Left renal pelvis (tissue), 4 donors: ENCODE measurements at regions not wholly inside any gene's neighbourhood (a gene's known extent, or its start where the extent isn't known, plus 50 kb on each side); places are given as distances from the start of the nearest gene placed in this dataset.
A peak's percentile ranks its signal among the peaks of the same experiment; 100 is the strongest.
"Not testable (repeated sequence)": the region's sequence is repeated elsewhere in the genome, so short reads cannot be mapped to it uniquely, and the experiment has no call there.

Experiments
- DNase-seq, 4 donors: peaks; one replicate each; pipeline ENCODE4 v3.0.0-alpha.2; 2013; ENCODE audit warnings: low read depth in 4 of 4, low spot score in 3 of 4

DNA sequence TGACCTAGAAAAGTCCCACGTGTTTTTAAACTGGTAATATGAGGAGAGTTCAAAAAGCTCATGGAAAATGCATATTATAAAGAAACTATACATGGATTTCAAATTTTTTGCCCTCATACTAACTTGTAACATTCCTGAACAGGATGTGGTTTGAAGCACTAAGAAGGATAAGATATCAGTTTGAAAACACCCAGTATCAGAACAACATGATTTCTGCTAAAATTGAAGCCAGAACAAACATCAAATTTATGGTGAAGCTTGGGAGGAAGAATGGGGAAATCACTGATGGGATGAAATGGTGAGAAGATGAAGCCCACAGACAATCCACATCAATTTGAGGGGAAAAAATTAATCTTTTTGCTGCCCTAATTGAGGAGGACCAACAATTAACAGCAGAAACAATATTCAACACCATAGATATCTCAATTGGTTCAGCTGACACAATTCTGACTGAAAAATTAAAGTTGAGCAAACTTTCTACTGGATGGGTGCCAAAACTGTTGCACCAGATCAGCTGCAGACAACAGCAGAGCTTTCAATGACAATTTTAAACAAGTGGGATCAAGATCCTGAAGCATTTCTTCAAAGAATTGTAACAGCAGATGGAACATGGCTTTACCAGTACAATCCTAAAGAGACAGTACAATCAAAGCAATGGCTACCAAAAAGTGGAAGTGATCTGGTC, 113.2 kb upstream of the SNX2 start:
- DNase-seq, result no peak

DNA sequence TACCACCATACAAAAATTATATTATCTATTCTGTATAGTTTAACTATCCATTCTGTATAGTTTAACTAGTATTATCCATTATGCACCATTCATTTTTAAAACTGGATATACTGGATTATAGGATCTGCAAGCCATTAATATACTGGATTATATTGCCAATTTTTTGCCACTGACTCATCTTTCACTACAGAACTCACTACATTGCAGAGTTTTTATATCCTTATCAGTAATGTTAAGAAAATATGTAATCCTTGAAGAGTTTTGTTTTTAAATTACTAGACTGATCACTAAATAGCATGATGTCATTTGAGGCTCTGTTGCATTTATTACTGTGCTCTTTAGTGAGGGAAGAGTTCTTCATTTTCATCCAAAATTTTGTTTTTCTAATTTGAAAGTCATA, 109.8 kb upstream of the SNX2 start:
- no peak for DNase-seq

GRCh38 chr5:122668552-122668951, 106.3 kb upstream of the SNX2 start:
- no peak for DNase-seq

- DNase-seq, result not testable (repeated sequence)
Observed at GRCh38 chr5:122669709-122670108, 105.2 kb upstream of the SNX2 start.

- no peak for DNase-seq
Observed at GRCh38 chr5:122673343-122673742, 101.5 kb upstream of the SNX2 start.

DNA sequence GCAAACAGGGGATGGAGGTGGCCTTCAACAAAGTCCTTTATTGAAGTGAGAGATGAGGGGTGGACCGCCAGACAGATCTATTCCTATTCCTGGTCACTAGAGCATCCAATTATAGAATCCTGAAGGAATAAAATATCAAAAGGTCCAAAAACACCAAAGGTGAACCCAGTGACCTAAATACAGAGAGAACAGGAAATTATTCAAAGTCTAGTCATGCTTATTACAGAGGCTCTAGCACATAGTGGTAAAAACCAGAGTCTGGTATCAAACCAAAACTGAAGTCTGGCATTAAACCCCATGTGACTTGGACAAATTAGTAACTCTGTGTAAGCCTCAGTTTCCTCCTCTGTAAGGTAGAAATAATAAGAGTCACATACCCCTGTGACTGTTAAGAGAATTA, 100.5 kb upstream of the SNX2 start:
- DNase-seq, result no peak

GRCh38 chr5:122680623-122681350, 94.1 kb upstream of the SNX2 start:
- DNase-seq, result no peak

DNA sequence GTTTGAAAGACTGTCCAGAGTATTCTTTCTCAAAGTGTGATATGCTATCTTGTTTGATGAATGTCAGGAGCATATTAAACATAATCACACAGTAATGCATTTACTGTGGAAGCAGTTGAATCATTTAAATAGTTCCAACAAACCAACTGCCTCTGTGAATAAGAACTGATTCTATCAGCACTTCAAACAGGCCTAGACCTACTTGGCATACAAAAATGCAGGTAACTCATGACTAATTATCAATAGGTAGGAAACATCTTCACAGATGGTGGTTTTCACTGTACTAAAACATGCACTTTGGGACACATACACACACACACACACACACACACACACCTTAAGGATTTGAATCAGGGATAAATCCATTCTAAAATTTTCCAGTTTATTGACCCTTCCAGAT, 91.2 kb upstream of the SNX2 start:
- DNase-seq, result no peak

GRCh38 chr5:122690266-122690665, 84.6 kb upstream of the SNX2 start:
- DNase-seq, result no peak

GRCh38 chr5:122691931-122692330, 82.9 kb upstream of the SNX2 start:
- no peak for DNase-seq

- no peak for DNase-seq
Observed at GRCh38 chr5:122693963-122694362, 80.9 kb upstream of the SNX2 start.

DNA sequence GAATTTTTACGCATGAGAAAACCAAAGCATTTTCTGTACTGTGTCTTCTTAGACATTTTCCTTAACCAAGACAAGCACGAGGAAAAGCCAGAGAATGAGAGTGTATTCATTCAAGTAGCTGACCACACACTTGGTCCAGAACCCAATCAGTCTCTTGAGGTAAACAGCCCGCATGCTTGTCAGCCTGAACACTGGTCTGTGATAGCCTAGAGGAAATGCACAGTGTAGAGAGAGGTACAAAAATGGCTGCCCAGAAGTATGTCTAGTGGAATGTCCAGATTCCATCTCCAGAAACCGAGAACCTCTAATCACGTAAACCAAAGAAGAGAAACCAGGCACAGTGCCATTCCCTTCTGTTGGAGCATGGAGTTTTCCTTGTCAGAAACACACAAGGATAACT, 80.0 kb upstream of the SNX2 start:
- DNase-seq, result no peak

DNA sequence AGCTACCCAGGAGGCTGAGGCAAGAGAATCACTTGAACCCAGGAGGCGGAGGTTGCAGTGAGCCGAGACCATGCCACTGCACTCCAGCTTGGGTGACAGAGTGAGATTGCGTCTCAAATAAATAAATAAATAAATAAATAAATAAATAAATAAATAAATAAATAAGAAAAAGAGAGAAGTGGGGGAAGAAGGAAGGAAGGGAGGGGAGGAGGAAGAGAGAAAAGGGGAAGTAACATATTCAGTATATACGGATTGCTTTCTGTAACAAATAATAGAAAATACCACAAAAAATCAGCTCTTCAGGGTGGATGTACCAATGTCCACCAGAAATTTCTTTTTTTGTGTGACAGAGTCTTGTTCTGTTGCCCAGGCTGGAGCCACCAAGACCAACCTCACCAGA, 78.1 kb upstream of the SNX2 start:
- DNase-seq, result not testable (repeated sequence)

- no peak for DNase-seq
Observed at GRCh38 chr5:122697191-122697590, 77.7 kb upstream of the SNX2 start.

DNA sequence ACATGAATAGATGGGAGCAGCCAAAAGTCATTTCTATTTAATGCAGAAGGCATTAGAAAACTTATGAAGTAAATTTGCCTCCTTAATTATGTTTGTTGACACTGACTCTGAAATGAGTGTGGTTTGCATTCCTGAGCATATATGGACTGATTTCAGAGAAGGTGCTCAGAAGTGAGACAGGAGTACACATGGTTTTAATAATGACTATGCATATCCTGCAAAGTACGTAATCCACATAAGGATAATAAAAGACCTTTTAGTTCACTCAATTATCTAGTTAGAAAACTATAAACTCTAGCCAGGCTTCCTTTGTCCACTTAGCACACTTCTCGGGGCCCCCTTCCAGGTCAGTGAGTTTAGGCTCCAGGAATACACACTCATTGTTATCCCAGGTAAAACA, 75.7 kb upstream of the SNX2 start:
- no peak for DNase-seq

GRCh38 chr5:122701640-122702523, 73.0 kb upstream of the SNX2 start:
- no peak for DNase-seq

GRCh38 chr5:122702524-122702875, 72.4 kb upstream of the SNX2 start:
- no peak for DNase-seq

- DNase-seq, result no peak
Observed at GRCh38 chr5:122703203-122703602, 71.7 kb upstream of the SNX2 start.

DNA sequence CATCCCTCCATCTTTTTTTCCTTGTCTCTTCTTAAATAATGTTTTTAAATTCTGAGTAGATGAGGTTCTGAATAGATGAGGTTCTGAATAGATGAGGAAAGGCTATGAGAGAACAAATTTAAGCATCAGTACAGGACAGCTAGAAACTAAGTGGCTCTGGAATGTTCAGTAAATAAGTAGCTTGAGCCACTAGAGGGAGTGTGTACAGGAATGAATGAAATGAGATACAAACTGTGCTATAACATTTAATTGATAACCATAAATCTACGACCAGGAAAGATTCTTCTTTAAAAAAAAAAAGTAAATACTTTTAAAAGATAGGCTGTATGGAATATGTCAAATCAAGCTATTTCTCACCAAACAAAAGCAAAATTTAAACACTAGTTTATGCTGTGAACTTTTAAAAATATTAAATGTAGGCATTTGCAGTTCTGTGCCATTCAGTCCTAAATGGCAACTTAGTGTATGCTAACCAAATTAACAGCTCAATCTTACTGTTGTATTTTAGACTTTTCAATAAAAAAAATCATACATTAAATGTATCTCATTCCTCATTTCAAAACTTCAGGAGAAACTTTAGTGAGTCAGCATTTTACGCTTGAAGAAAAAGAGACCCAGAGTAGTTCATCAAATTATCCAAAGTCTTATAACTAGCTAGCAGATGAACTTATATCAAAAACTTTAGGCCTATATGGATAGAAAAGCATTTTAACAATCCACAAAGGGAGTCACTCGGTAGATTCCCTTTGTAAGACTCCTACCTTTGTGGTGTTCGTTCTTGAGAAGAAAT, 70.4 kb upstream of the SNX2 start:
- DNase-seq, result peak in 1 of 4 donors; percentile 31

GRCh38 chr5:122705851-122706250, 69.0 kb upstream of the SNX2 start:
- no peak for DNase-seq

GRCh38 chr5:122707796-122708195, 67.1 kb upstream of the SNX2 start:
- no peak for DNase-seq
